Vagina (tissue), 2 donors: ENCODE measurements at regions not wholly inside any gene's neighbourhood (a gene's known extent, or its start where the extent isn't known, plus 50 kb on each side); places are given as distances from the start of the nearest gene placed in this dataset.

Source experiments
- CTCF ChIP-seq, 3 experiments: fragments of 450-650 bp in 2 of 3; fragments of 200-600 bp in 1 of 3; sonication (generic) in 1 of 3; IDR thresholded peaks; one replicate each; pipeline ENCODE4 v1.5.1; 2017 to 2019; ENCODE audit warnings: antibody characterized with exemption in 3 of 3, mild to moderate bottlenecking in 2 of 3, moderate library complexity in 2 of 3
- POLR2A ChIP-seq, 2 donors: fragments of 450-650 bp; IDR thresholded peaks; one replicate each; pipeline ENCODE4 v1.6.1; 2017; ENCODE audit warnings: antibody characterized with exemption in 2 of 2, mild to moderate bottlenecking in 2 of 2, moderate library complexity in 2 of 2

- TF ChIP-seq CTCF (IDR thresholded peaks at IDR 0.05), result no peak
- TF ChIP-seq POLR2A (IDR thresholded peaks at IDR 0.05), result no peak
Observed at GRCh38 chr9:103242025-103242424, 246.9 kb downstream of the CYLC2 start.
